OCI-LY7 (cell line): ENCODE measurements at regions not wholly inside any gene's neighbourhood (a gene's known extent, or its start where the extent isn't known, plus 50 kb on each side); places are given as distances from the start of the nearest gene placed in this dataset.

Experiments used
- BruUV-seq: library from RNA; stranded (reverse); fragments of 400-500 nt; replicated peaks from 2 replicates; lab custom pipeline; 2021; lab: Mats Ljungman, UMichigan
- CTCF ChIA-PET: fragments of 300-600 bp; sonication (Branson Sonifier 250); formaldehyde crosslinking; loops from one replicate; lab custom pipeline; 2022; ENCODE audit warnings: antibody characterized with exemption; ENCODE audit not compliant: unreplicated experiment; lab: Charles Lee
- POLR2A ChIA-PET: fragments of 300-600 bp; sonication (Branson Sonifier 250); formaldehyde crosslinking; loops from one replicate; lab custom pipeline; 2022; ENCODE audit warnings: antibody characterized with exemption; lab: Charles Lee
- DNase-seq: peaks from one replicate; pipeline ENCODE4 v3.0.0-alpha.2; 2015; ENCODE audit warnings: low spot score
- H2AFZ ChIP-seq: fragments of 200-600 bp; sonication (generic), shearing (Covaris generic); 2 replicates; pipeline ENCODE4 v1.6.1; 2014; ENCODE audit warnings: mild to moderate bottlenecking, antibody characterized with exemption, low read length, moderate library complexity
- H3K27ac ChIP-seq: fragments of 200-600 bp; sonication (generic); 2 replicates; pipeline ENCODE4 v1.5.1; 2014; ENCODE audit warnings: mixed run types, low read depth, mild to moderate bottlenecking, moderate library complexity, low read length, inconsistent platforms; ENCODE audit not compliant: poor library complexity, severe bottlenecking
- H3K36me3 ChIP-seq: fragments of 200-600 bp; sonication (generic); 2 replicates; pipeline ENCODE4 v1.6.1; 2014; ENCODE audit warnings: mild to moderate bottlenecking, antibody characterized with exemption, low read length, moderate library complexity, mixed read lengths; ENCODE audit not compliant: insufficient read depth
- H3K4me1 ChIP-seq: fragments of 200-600 bp; sonication (generic); 2 replicates; pipeline ENCODE4 v1.5.1; 2014; ENCODE audit warnings: mild to moderate bottlenecking, low read length; ENCODE audit not compliant: insufficient read depth, poor library complexity, severe bottlenecking
- H3K4me2 ChIP-seq: fragments of 200-600 bp; sonication (generic); 2 replicates; pipeline ENCODE4 v1.6.1; 2014; ENCODE audit warnings: mild to moderate bottlenecking, low read length
- H3K4me3 ChIP-seq: fragments of 200-600 bp; sonication (generic); 2 replicates; pipeline ENCODE4 v1.5.1; 2014; ENCODE audit warnings: mild to moderate bottlenecking, low read depth, low read length; ENCODE audit not compliant: poor library complexity, severe bottlenecking
- H3K79me2 ChIP-seq: fragments of 200-600 bp; sonication (generic); 2 replicates; pipeline ENCODE4 v1.6.1; 2016; ENCODE audit warnings: low read depth, mild to moderate bottlenecking, low read length, moderate library complexity, mixed read lengths; ENCODE audit not compliant: insufficient read depth
- H3K9me2 ChIP-seq: fragments of 200-600 bp; sonication (generic); 2 replicates; pipeline ENCODE4 v1.6.1; 2016; ENCODE audit warnings: mild to moderate bottlenecking, low read length, mixed read lengths; ENCODE audit not compliant: insufficient read depth
- H3K9me3 ChIP-seq: fragments of 200-600 bp; sonication (generic); 2 replicates; pipeline ENCODE4 v1.6.1; 2014; ENCODE audit warnings: mild to moderate bottlenecking, mixed run types, low read length, mixed read lengths
- H4K20me1 ChIP-seq: fragments of 200-600 bp; sonication (generic); 2 replicates; pipeline ENCODE4 v1.6.1; 2014; ENCODE audit warnings: mild to moderate bottlenecking, antibody characterized with exemption, low read length, moderate library complexity, mixed read lengths; ENCODE audit not compliant: insufficient read depth
- EZH2phosphoT487 ChIP-seq: fragments of 200-600 bp; sonication (generic); IDR thresholded peaks from 2 replicates; pipeline ENCODE4 v1.6.1; 2018; ENCODE audit warnings: low read depth, borderline replicate concordance, mild to moderate bottlenecking, mixed run types, antibody characterized with exemption, low read length, moderate library complexity, mixed read lengths
- intact Hi-C: fragments of 100-400 bp; cut with micrococcal nuclease; formaldehyde crosslinking; loops from one replicate; pipeline ENCODE4 v1.10.0; 2022; ENCODE audit not compliant: unreplicated experiment
- TF ChIP-seq, protein P1 (sequence below): fragments of 200-600 bp; sonication (generic); conservative IDR thresholded peaks from 2 replicates; pipeline ENCODE4 v1.5.1; 2014; ENCODE audit warnings: mild to moderate bottlenecking, antibody characterized with exemption, low read length, moderate library complexity, mixed read lengths

DNA sequence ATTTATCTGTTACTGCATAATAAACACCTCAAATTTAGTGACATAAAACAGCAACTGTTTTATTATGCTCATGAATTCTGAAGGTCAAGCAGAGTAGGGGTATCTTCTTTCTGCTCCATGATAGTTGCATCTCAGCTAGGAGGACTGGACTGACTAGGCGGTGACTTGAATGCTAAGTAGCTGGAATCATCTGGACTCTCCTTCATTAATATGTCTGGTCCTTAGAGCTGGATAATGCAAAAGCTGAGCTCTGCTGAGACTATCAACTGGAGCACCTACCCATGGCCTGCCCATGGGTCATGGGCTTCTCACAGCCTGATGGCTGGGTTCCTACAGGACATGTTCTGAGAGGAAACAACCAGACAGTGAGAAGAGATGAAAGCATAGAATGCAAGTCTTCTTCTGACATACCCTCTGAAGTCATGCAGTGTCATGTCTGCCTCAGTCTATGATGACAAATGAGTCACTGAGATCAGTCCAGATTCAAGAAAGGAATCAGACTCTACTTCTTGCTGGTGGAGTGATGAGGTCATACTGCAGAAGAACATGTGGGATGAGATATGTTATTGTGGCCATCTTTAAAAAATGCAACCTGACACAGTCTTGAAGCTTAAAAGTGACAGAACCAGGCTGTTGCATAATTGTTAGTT is 174.2 kb upstream of the OSR1 start:
- no peak overlapping the region for H3K4me2 ChIP-seq
- no peaks in the 10 kb centered on the region for H3K4me1 ChIP-seq
- H3K27ac ChIP-seq: no peak overlapping the region
- no peaks in the 10 kb centered on the region for H3K36me3 ChIP-seq
- no peaks in the 10 kb centered on the region for H4K20me1 ChIP-seq
- DNase-seq: no peak
- POLR2A ChIA-PET: no interaction called here
- H3K79me2 ChIP-seq: no peaks in the 10 kb centered on the region
- no peaks in the 10 kb centered on the region for H3K9me3 ChIP-seq
- intact Hi-C loops: no loop called here
- H2AFZ ChIP-seq: no peak overlapping the region
- H3K9me2 ChIP-seq: no peaks in the 10 kb centered on the region
- no peak for TF ChIP-seq EZH2phosphoT487
- TF ChIP-seq, protein P1, sequence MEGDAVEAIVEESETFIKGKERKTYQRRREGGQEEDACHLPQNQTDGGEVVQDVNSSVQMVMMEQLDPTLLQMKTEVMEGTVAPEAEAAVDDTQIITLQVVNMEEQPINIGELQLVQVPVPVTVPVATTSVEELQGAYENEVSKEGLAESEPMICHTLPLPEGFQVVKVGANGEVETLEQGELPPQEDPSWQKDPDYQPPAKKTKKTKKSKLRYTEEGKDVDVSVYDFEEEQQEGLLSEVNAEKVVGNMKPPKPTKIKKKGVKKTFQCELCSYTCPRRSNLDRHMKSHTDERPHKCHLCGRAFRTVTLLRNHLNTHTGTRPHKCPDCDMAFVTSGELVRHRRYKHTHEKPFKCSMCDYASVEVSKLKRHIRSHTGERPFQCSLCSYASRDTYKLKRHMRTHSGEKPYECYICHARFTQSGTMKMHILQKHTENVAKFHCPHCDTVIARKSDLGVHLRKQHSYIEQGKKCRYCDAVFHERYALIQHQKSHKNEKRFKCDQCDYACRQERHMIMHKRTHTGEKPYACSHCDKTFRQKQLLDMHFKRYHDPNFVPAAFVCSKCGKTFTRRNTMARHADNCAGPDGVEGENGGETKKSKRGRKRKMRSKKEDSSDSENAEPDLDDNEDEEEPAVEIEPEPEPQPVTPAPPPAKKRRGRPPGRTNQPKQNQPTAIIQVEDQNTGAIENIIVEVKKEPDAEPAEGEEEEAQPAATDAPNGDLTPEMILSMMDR: no peak
- CTCF ChIA-PET: no interaction called here
- no peak overlapping the region for H3K4me3 ChIP-seq
- BruUV-seq: no TSS peak

DNA sequence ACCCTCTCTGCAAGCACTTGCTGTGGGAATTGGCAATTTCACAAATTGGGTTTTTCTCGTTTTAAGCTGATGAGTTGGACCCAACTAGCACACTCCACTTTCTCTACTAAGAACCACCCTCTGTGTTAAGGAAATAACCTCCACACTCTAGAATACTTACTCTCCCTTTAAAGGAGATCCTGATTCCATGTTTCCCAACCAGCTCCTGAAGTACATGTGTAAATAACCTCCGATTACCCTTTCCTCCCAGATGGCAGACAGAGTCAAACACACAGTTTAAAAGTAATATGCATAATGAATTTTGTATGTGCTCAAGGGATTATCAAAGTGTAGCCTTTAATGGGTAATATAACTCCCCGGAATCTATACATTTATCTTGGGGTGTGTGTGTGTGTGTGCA is 171.3 kb upstream of the OSR1 start:
- no peaks in the 10 kb centered on the region for H3K36me3 ChIP-seq
- no peaks in the 10 kb centered on the region for H3K9me3 ChIP-seq
- ChIA-PET CTCF (no interaction called here), POLR2A (no interaction called here)
- no peak for DNase-seq
- H3K4me2 ChIP-seq: no peak overlapping the region
- H3K4me3 ChIP-seq: no peak overlapping the region
- H3K4me1 ChIP-seq: no peaks in the 10 kb centered on the region
- H2AFZ ChIP-seq: no peak overlapping the region
- intact Hi-C loops: no loop called here
- BruUV-seq: no TSS peak
- no peaks in the 10 kb centered on the region for H4K20me1 ChIP-seq
- no peaks in the 10 kb centered on the region for H3K9me2 ChIP-seq
- H3K27ac ChIP-seq: no peak overlapping the region
- TF ChIP-seq EZH2phosphoT487: no peak
- TF ChIP-seq, protein P1: no peak
- no peaks in the 10 kb centered on the region for H3K79me2 ChIP-seq

DNA sequence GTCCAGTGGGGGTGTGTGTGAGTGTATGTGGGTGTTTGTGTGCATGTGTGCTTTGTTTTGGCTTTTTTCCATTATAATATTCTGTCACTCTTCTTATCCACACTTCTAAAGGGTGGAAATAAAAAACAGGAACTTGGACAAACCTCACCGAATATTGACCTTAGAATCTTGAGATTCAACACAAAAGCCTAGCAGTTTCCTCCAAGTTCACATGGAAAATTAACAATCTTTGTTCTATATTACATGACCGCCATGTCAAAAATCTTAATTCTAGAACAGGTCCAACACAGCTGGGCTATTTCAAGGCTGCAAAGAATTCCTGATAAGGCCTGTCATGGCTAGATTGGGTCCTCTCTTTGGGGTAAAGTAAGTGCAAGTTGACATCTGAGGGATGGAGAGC is 169.3 kb upstream of the OSR1 start:
- no peaks in the 10 kb centered on the region for H3K4me1 ChIP-seq
- no peaks in the 10 kb centered on the region for H3K36me3 ChIP-seq
- no TSS peak for BruUV-seq
- no peak overlapping the region for H3K4me2 ChIP-seq
- intact Hi-C loops: no loop called here
- ChIA-PET CTCF (no interaction called here), POLR2A (no interaction called here)
- no peak overlapping the region for H3K4me3 ChIP-seq
- no peaks in the 10 kb centered on the region for H4K20me1 ChIP-seq
- no peak for DNase-seq
- no peak overlapping the region for H3K27ac ChIP-seq
- H3K9me2 ChIP-seq: no peaks in the 10 kb centered on the region
- no peaks in the 10 kb centered on the region for H3K79me2 ChIP-seq
- no peak for TF ChIP-seq EZH2phosphoT487
- TF ChIP-seq, protein P1: no peak
- H3K9me3 ChIP-seq: no peaks in the 10 kb centered on the region
- no peak overlapping the region for H2AFZ ChIP-seq
